Loucy (cell line): ENCODE measurements at regions not wholly inside any gene's neighbourhood (a gene's known extent, or its start where the extent isn't known, plus 50 kb on each side); places are given as distances from the start of the nearest gene placed in this dataset.

ENCODE experiments used
- CTCF ChIP-seq: fragments of 200-600 bp; sonication (generic); conservative IDR thresholded peaks from 2 replicates; pipeline ENCODE4 v1.5.1; 2014; ENCODE audit warnings: mild to moderate bottlenecking, antibody characterized with exemption, low read length
- EZH2phosphoT487 ChIP-seq: fragments of 200-600 bp; IDR thresholded peaks from 2 replicates; pipeline ENCODE4 v1.6.1; 2018; ENCODE audit warnings: antibody characterized with exemption, mild to moderate bottlenecking, moderate library complexity, borderline replicate concordance

GRCh38 chr10:64376167-64376566 is 855.0 kb downstream of the REEP3 start:
- no peak for TF ChIP-seq CTCF
- TF ChIP-seq EZH2phosphoT487: no peak
